ENCODE measurements at regions not wholly inside any gene's neighbourhood (a gene's known extent, or its start where the extent isn't known, plus 50 kb on each side); places are given as distances from the start of the nearest gene placed in this dataset.

- ChIA-PET POLR2A (no interaction called here), CTCF (ENCODE audit: low intra/inter-chr PET ratio) (no interaction called here)
- Histone ChIP-seq H3K36me3 (ENCODE audit: control insufficient read depth, insufficient read depth, low read length) (no peaks in the 10 kb centered on the region), H2AFZ (ENCODE audit: low read depth, low read length) (no peak overlapping the region), H3K27ac (ENCODE audit: extremely low read depth, low read depth, low read length) (no peak overlapping the region), H3K4me2 (ENCODE audit: insufficient read depth, low read length) (no peak overlapping the region), H3K9me1 (ENCODE audit: control insufficient read depth, insufficient read depth, low read length) (no peaks in the 10 kb centered on the region), H4K20me1 (replicated peaks; ENCODE audit: control insufficient read depth, insufficient read depth, low read length) (no peaks in the 10 kb centered on the region), H3K9ac (ENCODE audit: insufficient read depth in 1 of 2, low read depth in 2 of 2, low read length in 2 of 2) (no peak overlapping the region), H3K4me3 (no peak overlapping the region), H3K9me3 (replicated peaks; ENCODE audit: control insufficient read depth, insufficient read depth, low read depth, low read length) (no peaks in the 10 kb centered on the region), H3K79me2 (ENCODE audit: control insufficient read depth, insufficient read depth, low read length) (no peaks in the 10 kb centered on the region), H3K4me1 (replicated peaks in 1 of 2; ENCODE audit: control insufficient read depth in 2 of 2, insufficient read depth in 2 of 2, low read length in 2 of 2) (no peaks in the 10 kb centered on the region), H3K27me3 (ENCODE audit: control insufficient read depth in 2 of 2, insufficient read depth in 2 of 2, low read length in 2 of 2) (no peaks in the 10 kb centered on the region)
- intact Hi-C loops (cut with micrococcal nuclease) (no loop called here), in situ Hi-C loops (cut with MboI) (no loop called here)
- TF ChIP-seq YY1 (IDR thresholded peaks at IDR 0.05; ENCODE audit: borderline replicate concordance in 1 of 3, control insufficient read depth in 1 of 3, extremely low read depth in 1 of 3, insufficient read depth in 3 of 3, insufficient read length in 1 of 3, insufficient replicate concordance in 2 of 3, low read depth in 1 of 3, low read length in 2 of 3): no peak
- ATAC-seq (no peak), DNase-seq (ENCODE audit: extremely low read depth in 1 of 4, low spot score in 3 of 4) (no peak), FAIRE-seq (no peak)
- no TSS peak for BruUV-seq (replicated peaks)
- 4% methylated on average over 4 of the region's 4 CpGs for WGBS (ENCODE audit: insufficient coverage, low coverage, missing lambda C conversion rate)
Measured at GRCh38 chr4:46653842-46654241, 255.2 kb downstream of the COX7B2 start.

- H3K79me2 ChIP-seq (ENCODE audit: control insufficient read depth, insufficient read depth, low read length): no peaks in the 10 kb centered on the region
- intact Hi-C loops (cut with micrococcal nuclease) (loop anchor here (10.0 kb wide), 1 partner anchor 1885 kb away; no protein-coding TSS in a partner anchor), in situ Hi-C loops (cut with MboI) (no loop called here)
- ChIA-PET CTCF (ENCODE audit: low intra/inter-chr PET ratio) (no interaction called here), POLR2A (no interaction called here)
- H3K4me2 ChIP-seq (ENCODE audit: insufficient read depth, low read length): no peak overlapping the region
- H3K4me3 ChIP-seq: no peak overlapping the region
- no peaks in the 10 kb centered on the region for H3K9me1 ChIP-seq (ENCODE audit: control insufficient read depth, insufficient read depth, low read length)
- DNase-seq (ENCODE audit: extremely low read depth in 1 of 4, low spot score in 3 of 4) (no peak), ATAC-seq (no peak), FAIRE-seq (no peak)
- no peaks in the 10 kb centered on the region for H3K9me3 ChIP-seq (replicated peaks; ENCODE audit: control insufficient read depth, insufficient read depth, low read depth, low read length)
- no peaks in the 10 kb centered on the region for H4K20me1 ChIP-seq (replicated peaks; ENCODE audit: control insufficient read depth, insufficient read depth, low read length)
- BruUV-seq (replicated peaks): no TSS peak
- H3K27me3 ChIP-seq (ENCODE audit: control insufficient read depth in 2 of 2, insufficient read depth in 2 of 2, low read length in 2 of 2): no peaks in the 10 kb centered on the region
- H3K27ac ChIP-seq (ENCODE audit: extremely low read depth, low read depth, low read length): no peak overlapping the region
- 0% methylated on average over 2 of the region's 2 CpGs for WGBS (ENCODE audit: insufficient coverage, low coverage, missing lambda C conversion rate)
- no peaks in the 10 kb centered on the region for H3K4me1 ChIP-seq (replicated peaks in 1 of 2; ENCODE audit: control insufficient read depth in 2 of 2, insufficient read depth in 2 of 2, low read length in 2 of 2)
- no peak overlapping the region for H2AFZ ChIP-seq (ENCODE audit: low read depth, low read length)
- no peak for TF ChIP-seq FOXM1 (IDR thresholded peaks at IDR 0.05; ENCODE audit: low read depth)
- no peak for TF ChIP-seq FOXM1 (CRISPR knock-in tag; IDR thresholded peaks at IDR 0.05; ENCODE audit: low read depth)
- no peak for TF ChIP-seq NUFIP1 (IDR thresholded peaks at IDR 0.05; ENCODE audit: partially characterized antibody)
- no peak for TF ChIP-seq ZNF41 (CRISPR knock-in tag; conservative IDR thresholded peaks at IDR 0.05)
- TF ChIP-seq CREB1 (IDR thresholded peaks at IDR 0.05): no peak
- no peak for TF ChIP-seq CREB1 (CRISPR knock-in tag; IDR thresholded peaks at IDR 0.05)
- no peak for TF ChIP-seq ZNF212 (CRISPR knock-in tag; IDR thresholded peaks at IDR 0.05)
- TF ChIP-seq, protein P1, sequence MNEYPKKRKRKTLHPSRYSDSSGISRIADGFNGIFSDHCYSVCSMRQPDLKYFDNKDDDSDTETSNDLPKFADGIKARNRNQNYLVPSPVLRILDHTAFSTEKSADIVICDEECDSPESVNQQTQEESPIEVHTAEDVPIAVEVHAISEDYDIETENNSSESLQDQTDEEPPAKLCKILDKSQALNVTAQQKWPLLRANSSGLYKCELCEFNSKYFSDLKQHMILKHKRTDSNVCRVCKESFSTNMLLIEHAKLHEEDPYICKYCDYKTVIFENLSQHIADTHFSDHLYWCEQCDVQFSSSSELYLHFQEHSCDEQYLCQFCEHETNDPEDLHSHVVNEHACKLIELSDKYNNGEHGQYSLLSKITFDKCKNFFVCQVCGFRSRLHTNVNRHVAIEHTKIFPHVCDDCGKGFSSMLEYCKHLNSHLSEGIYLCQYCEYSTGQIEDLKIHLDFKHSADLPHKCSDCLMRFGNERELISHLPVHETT (CRISPR knock-in tag; conservative IDR thresholded peaks at IDR 0.05 in 1 of 2, IDR thresholded peaks at IDR 0.05 in 1 of 2): no peak
- TF ChIP-seq TEAD1 (CRISPR knock-in tag; IDR thresholded peaks at IDR 0.05): no peak
- no peak for TF ChIP-seq MED1 (CRISPR knock-in tag; IDR thresholded peaks at IDR 0.05; ENCODE audit: borderline replicate concordance)
- no peak for TF ChIP-seq PURB (CRISPR knock-in tag; IDR thresholded peaks at IDR 0.05; ENCODE audit: low read depth)
- no peaks in the 10 kb centered on the region for H3K36me3 ChIP-seq (ENCODE audit: control insufficient read depth, insufficient read depth, low read length)
- H3K9ac ChIP-seq (ENCODE audit: insufficient read depth in 1 of 2, low read depth in 2 of 2, low read length in 2 of 2): no peak overlapping the region
Measured at GRCh38 chr4:46649390-46649789, 259.5 kb upstream of the GABRA2 start.
